T-cell (primary cell): ENCODE measurements at regions not wholly inside any gene's neighbourhood (a gene's known extent, or its start where the extent isn't known, plus 50 kb on each side); places are given as distances from the start of the nearest gene placed in this dataset.

ENCODE experiments used
- ATAC-seq, 4 experiments: fragments of 200-7000 bp in 3 of 4; fragments of 150-1000 bp in 1 of 4; cut with Tn5 transposase; replicated peaks in 1 of 4; 1 replicate in 3 of 4; 2 replicates in 1 of 4; pipeline ENCODE4 v1.10.0; 2021; ENCODE audit warnings: moderate library complexity in 3 of 4, mild to moderate bottlenecking in 2 of 4, moderate number of reproducible peaks in 1 of 4
- CTCF ChIA-PET, 2 donors: fragments of 300-600 bp; sonication (Branson Sonifier 250); formaldehyde crosslinking; loops; one replicate each; lab custom pipeline; 2022; ENCODE audit warnings: antibody characterized with exemption in 2 of 2; lab: Charles Lee
- POLR2A ChIA-PET, 2 donors: fragments of 300-600 bp; sonication (Branson Sonifier 250); formaldehyde crosslinking; loops; one replicate each; lab custom pipeline; 2022; ENCODE audit warnings: antibody characterized with exemption in 2 of 2; lab: Charles Lee
- DNase-seq, 35 experiments: peaks; one replicate each; pipeline versions ENCODE4 v3.0.0 to v3.0.0-alpha.2; 2013 to 2023
- H3K27ac ChIP-seq: one replicate; pipeline ENCODE4 v1.5.1; 2013; ENCODE audit warnings: low read length
- H3K27me3 ChIP-seq, 2 experiments: replicated peaks in 1 of 2; 1 replicate in 1 of 2; 2 replicates in 1 of 2; pipeline versions ENCODE4 v1.6.1 to v1.7.0; 2013; ENCODE audit warnings: low read length in 1 of 2, mixed read lengths in 1 of 2; ENCODE audit not compliant: control insufficient read depth in 2 of 2, insufficient read depth in 2 of 2; ENCODE audit errors: extremely low read depth in 1 of 2
- H3K36me3 ChIP-seq, 2 donors: 1 replicate in 1 of 2; 2 replicates in 1 of 2; pipeline versions ENCODE4 v1.6.1 to v1.7.0; 2013; ENCODE audit warnings: low read length in 1 of 2; ENCODE audit not compliant: control insufficient read depth in 2 of 2, insufficient read depth in 1 of 2; ENCODE audit errors: extremely low read depth in 1 of 2
- H3K4me1 ChIP-seq, 2 experiments: 1 replicate in 1 of 2; 2 replicates in 1 of 2; pipeline versions ENCODE4 v1.6.1 to v1.7.0; 2013; ENCODE audit warnings: low read length in 2 of 2, mixed read lengths in 1 of 2; ENCODE audit not compliant: insufficient read depth in 2 of 2, control insufficient read depth in 1 of 2; ENCODE audit errors: extremely low read depth in 1 of 2
- H3K4me3 ChIP-seq, 2 donors: 1 replicate in 1 of 2; 2 replicates in 1 of 2; pipeline versions ENCODE4 v1.5.1 to v1.7.0; 2013; ENCODE audit warnings: mild to moderate bottlenecking in 2 of 2, low read length in 1 of 2, moderate library complexity in 1 of 2; ENCODE audit not compliant: control insufficient read depth in 1 of 2; ENCODE audit errors: extremely low read depth in 1 of 2
- H3K9me3 ChIP-seq: 2 replicates; pipeline ENCODE4 v1.7.0; 2013
- H3K27ac Mint-ChIP-seq, 2 donors: one replicate each; pipeline ENCODE4 v1.8.0; 2020 to 2021; ENCODE audit warnings: mild to moderate bottlenecking in 2 of 2, mixed read lengths in 2 of 2
- H3K27me3 Mint-ChIP-seq, 2 donors: one replicate each; pipeline ENCODE4 v1.8.0; 2021 to 2022; ENCODE audit warnings: mixed read lengths in 2 of 2
- H3K36me3 Mint-ChIP-seq: one replicate; pipeline ENCODE4 v1.8.0; 2021; ENCODE audit warnings: mixed read lengths
- H3K4me1 Mint-ChIP-seq, 3 donors: one replicate each; pipeline ENCODE4 v1.8.0; 2020 to 2022; ENCODE audit warnings: mixed read lengths in 3 of 3, mild to moderate bottlenecking in 1 of 3
- H3K4me3 Mint-ChIP-seq, 3 donors: one replicate each; pipeline ENCODE4 v1.8.0; 2020 to 2022; ENCODE audit warnings: mild to moderate bottlenecking in 3 of 3, mixed read lengths in 3 of 3, moderate library complexity in 3 of 3
- H3K9me3 Mint-ChIP-seq, 3 donors: one replicate each; pipeline ENCODE4 v1.8.0; 2020 to 2022; ENCODE audit warnings: mixed read lengths in 3 of 3
- WGBS: methylation state at CpG from one replicate; pipeline ENCODE4 v1.1.5; 2013; ENCODE audit warnings: missing lambda C conversion rate; ENCODE audit not compliant: insufficient coverage; 5-methylcytosine and 5-hydroxymethylcytosine counted together

- no peak overlapping the region for H3K4me3 ChIP-seq
- DNase-seq = no peak
- no peaks in the 10 kb centered on the region for H3K36me3 ChIP-seq
- H3K36me3 Mint-ChIP-seq = no peaks in the 10 kb centered on the region
- ATAC-seq = no peak
- no peak overlapping the region for H3K4me3 Mint-ChIP-seq
- no peaks in the 10 kb centered on the region for H3K9me3 Mint-ChIP-seq
- no CpG with 5 or more reads among the region's 3 CpGs for WGBS
- H3K27ac ChIP-seq = no peak overlapping the region
- no peaks in the 10 kb centered on the region for H3K9me3 ChIP-seq
- H3K27me3 ChIP-seq = no peaks in the 10 kb centered on the region
- no peak overlapping the region for H3K27ac Mint-ChIP-seq
- ChIA-PET POLR2A (no interaction called here), CTCF (no interaction called here)
- H3K27me3 Mint-ChIP-seq = peaks cover 0 to 6% of the 10 kb centered on the region in 2 donors
- no peaks in the 10 kb centered on the region for H3K4me1 ChIP-seq
- H3K4me1 Mint-ChIP-seq = no peaks in the 10 kb centered on the region
Observed at GRCh38 chr7:110153222-110153621, 937.7 kb upstream of the LRRN3 start.

GRCh38 chr7:110156511-110156910 is 934.4 kb upstream of the LRRN3 start:
- no peak overlapping the region for H3K27ac ChIP-seq

GRCh38 chr7:110157631-110158362 is 933.1 kb upstream of the LRRN3 start:
- DNase-seq (no peak), ATAC-seq (no peak)
- ChIA-PET POLR2A (no interaction called here), CTCF (no interaction called here)
- Mint-ChIP-seq H3K4me3 (no peak overlapping the region), H3K9me3 (no peaks in the 10 kb centered on the region), H3K27me3 (no peaks in the 10 kb centered on the region), H3K4me1 (no peaks in the 10 kb centered on the region), H3K36me3 (no peaks in the 10 kb centered on the region), H3K27ac (no peak overlapping the region)
- H3K27ac ChIP-seq = no peak overlapping the region
- H3K4me1 ChIP-seq = no peaks in the 10 kb centered on the region
- no CpG with 5 or more reads among the region's 1 CpG for WGBS
- H3K9me3 ChIP-seq = no peaks in the 10 kb centered on the region
- no peaks in the 10 kb centered on the region for H3K27me3 ChIP-seq
- H3K36me3 ChIP-seq = no peaks in the 10 kb centered on the region
- H3K4me3 ChIP-seq = no peak overlapping the region

More at GRCh38 chr7:110156511-110156910, 934.4 kb upstream of the LRRN3 start:
- H3K36me3 ChIP-seq = no peaks in the 10 kb centered on the region
- WGBS = no CpG with 5 or more reads among the region's 1 CpG
- H3K27me3 Mint-ChIP-seq = peaks cover 0 to 6% of the 10 kb centered on the region in 2 donors
- H3K36me3 Mint-ChIP-seq = no peaks in the 10 kb centered on the region
- H3K4me3 Mint-ChIP-seq = no peak overlapping the region
- no peaks in the 10 kb centered on the region for H3K9me3 Mint-ChIP-seq
- H3K4me1 Mint-ChIP-seq = no peaks in the 10 kb centered on the region
- no peak overlapping the region for H3K4me3 ChIP-seq
- CTCF ChIA-PET = no interaction called here
- POLR2A ChIA-PET = no interaction called here
- no peak for ATAC-seq
- no peak for DNase-seq
- no peaks in the 10 kb centered on the region for H3K4me1 ChIP-seq
- no peak overlapping the region for H3K27ac Mint-ChIP-seq
- H3K27me3 ChIP-seq = no peaks in the 10 kb centered on the region
- no peaks in the 10 kb centered on the region for H3K9me3 ChIP-seq

- H3K27ac Mint-ChIP-seq = no peak overlapping the region
- WGBS = no CpG with 5 or more reads among the region's 3 CpGs
- no peaks in the 10 kb centered on the region for H3K36me3 Mint-ChIP-seq
- DNase-seq = no peak
- H3K9me3 Mint-ChIP-seq = no peaks in the 10 kb centered on the region
- no peak for ATAC-seq
- no peak overlapping the region for H3K27ac ChIP-seq
- no peak overlapping the region for H3K4me3 Mint-ChIP-seq
- H3K4me1 ChIP-seq = no peaks in the 10 kb centered on the region
- no peak overlapping the region for H3K4me3 ChIP-seq
- H3K9me3 ChIP-seq = no peaks in the 10 kb centered on the region
- POLR2A ChIA-PET = no interaction called here
- CTCF ChIA-PET = interaction anchor here in 1 of 2 donors (0.6 kb wide), 1 partner anchor 915 kb away, joined by 3 read pairs; no protein-coding TSS in a partner anchor
- no peaks in the 10 kb centered on the region for H3K36me3 ChIP-seq
- no peaks in the 10 kb centered on the region for H3K4me1 Mint-ChIP-seq
- H3K27me3 ChIP-seq = no peaks in the 10 kb centered on the region
- no peaks in the 10 kb centered on the region for H3K27me3 Mint-ChIP-seq
Observed at GRCh38 chr7:110168010-110168409, 922.9 kb upstream of the LRRN3 start.

- no peaks in the 10 kb centered on the region for H3K36me3 Mint-ChIP-seq
- no peaks in the 10 kb centered on the region for H3K9me3 Mint-ChIP-seq
- CTCF ChIA-PET = no interaction called here
- no peaks in the 10 kb centered on the region for H3K4me1 Mint-ChIP-seq
- Histone ChIP-seq H3K4me1 (no peaks in the 10 kb centered on the region), H3K27ac (no peak overlapping the region), H3K36me3 (no peaks in the 10 kb centered on the region), H3K9me3 (no peaks in the 10 kb centered on the region), H3K27me3 (no peaks in the 10 kb centered on the region), H3K4me3 (no peak overlapping the region)
- H3K4me3 Mint-ChIP-seq = no peak overlapping the region
- ATAC-seq = no peak
- H3K27me3 Mint-ChIP-seq = peaks cover 0 to 4% of the 10 kb centered on the region in 2 donors
- H3K27ac Mint-ChIP-seq = no peak overlapping the region
- POLR2A ChIA-PET = no interaction called here
- no CpG with 5 or more reads among the region's 2 CpGs for WGBS
- DNase-seq = no peak
Observed at GRCh38 chr7:110170841-110171240, 920.1 kb upstream of the LRRN3 start.

- H3K36me3 ChIP-seq = no peaks in the 10 kb centered on the region
- no CpG with 5 or more reads among the region's 5 CpGs for WGBS
- no peak overlapping the region for H3K4me3 Mint-ChIP-seq
- no peak overlapping the region for H3K4me3 ChIP-seq
- no peaks in the 10 kb centered on the region for H3K9me3 Mint-ChIP-seq
- no peaks in the 10 kb centered on the region for H3K4me1 ChIP-seq
- no peak overlapping the region for H3K27ac ChIP-seq
- no peaks in the 10 kb centered on the region for H3K27me3 ChIP-seq
- no peak for ATAC-seq
- no peaks in the 10 kb centered on the region for H3K9me3 ChIP-seq
- H3K27ac Mint-ChIP-seq = no peak overlapping the region
- CTCF ChIA-PET = no interaction called here
- peaks cover 0 to 2% (median 0%) of the 10 kb centered on the region in 3 donors for H3K4me1 Mint-ChIP-seq
- no peak for DNase-seq
- peaks cover 0 to 4% of the 10 kb centered on the region in 2 donors for H3K27me3 Mint-ChIP-seq
- no peaks in the 10 kb centered on the region for H3K36me3 Mint-ChIP-seq
- POLR2A ChIA-PET = no interaction called here
Observed at GRCh38 chr7:110177463-110177862, 913.5 kb upstream of the LRRN3 start.
